ENCODE measurements at regions not wholly inside any gene's neighbourhood (a gene's known extent, or its start where the extent isn't known, plus 50 kb on each side); places are given as distances from the start of the nearest gene placed in this dataset.
A peak's percentile ranks its signal among the peaks of the same experiment; 100 is the strongest.

DNA sequence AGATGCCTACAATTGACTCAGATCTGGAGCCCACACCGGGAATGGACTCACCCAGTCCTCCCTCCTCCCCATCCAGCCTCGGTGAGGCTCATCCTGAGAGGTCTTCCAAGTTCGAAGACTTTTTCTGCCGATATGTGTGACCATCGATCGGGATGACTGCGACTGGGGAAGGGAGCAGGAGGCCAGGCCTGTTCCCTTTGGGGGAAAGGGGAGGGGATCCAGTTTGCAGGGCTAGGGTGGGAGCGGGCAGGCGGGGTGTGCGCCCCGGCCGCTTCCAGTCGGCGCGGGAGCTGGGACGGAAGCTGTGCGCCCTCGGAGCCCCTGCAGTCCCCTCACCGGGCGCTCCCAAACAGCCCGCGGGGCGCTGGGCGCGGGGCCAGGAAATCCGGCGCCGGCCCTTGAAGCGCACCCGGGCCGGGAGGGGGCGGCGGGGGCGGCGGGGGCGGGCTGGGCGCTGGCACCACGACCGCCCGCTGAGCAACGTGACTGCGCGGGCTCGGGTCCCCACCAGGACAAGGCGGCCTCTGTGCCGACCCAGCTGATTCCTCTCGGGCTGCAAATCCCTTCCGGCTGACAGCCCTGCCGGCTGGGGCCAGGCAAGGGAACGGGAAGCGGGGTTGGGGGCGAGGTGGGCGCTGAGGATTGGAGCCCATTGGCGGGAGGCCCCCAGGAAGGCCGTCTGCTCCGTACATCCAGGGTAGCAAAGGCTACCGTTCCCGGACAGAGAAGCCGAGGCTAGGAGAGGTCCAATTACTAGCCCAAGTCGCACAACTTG is 103.9 kb downstream of the EBNA1BP2 start:
- Mint-ChIP-seq H3K4me1 (ENCODE audit: low read depth, unreplicated experiment) (no peaks in the 10 kb centered on the region), H3K27ac (ENCODE audit: unreplicated experiment) (no peak overlapping the region), H3K4me3 (ENCODE audit: unreplicated experiment) (no peak overlapping the region), H3K27me3 (ENCODE audit: unreplicated experiment) (peaks cover 11% of the 10 kb centered on the region), H3K9me3 (ENCODE audit: unreplicated experiment) (peaks cover 3% of the 10 kb centered on the region), H3K36me3 (ENCODE audit: unreplicated experiment) (no peaks in the 10 kb centered on the region)
- TF ChIP-seq, protein P1, sequence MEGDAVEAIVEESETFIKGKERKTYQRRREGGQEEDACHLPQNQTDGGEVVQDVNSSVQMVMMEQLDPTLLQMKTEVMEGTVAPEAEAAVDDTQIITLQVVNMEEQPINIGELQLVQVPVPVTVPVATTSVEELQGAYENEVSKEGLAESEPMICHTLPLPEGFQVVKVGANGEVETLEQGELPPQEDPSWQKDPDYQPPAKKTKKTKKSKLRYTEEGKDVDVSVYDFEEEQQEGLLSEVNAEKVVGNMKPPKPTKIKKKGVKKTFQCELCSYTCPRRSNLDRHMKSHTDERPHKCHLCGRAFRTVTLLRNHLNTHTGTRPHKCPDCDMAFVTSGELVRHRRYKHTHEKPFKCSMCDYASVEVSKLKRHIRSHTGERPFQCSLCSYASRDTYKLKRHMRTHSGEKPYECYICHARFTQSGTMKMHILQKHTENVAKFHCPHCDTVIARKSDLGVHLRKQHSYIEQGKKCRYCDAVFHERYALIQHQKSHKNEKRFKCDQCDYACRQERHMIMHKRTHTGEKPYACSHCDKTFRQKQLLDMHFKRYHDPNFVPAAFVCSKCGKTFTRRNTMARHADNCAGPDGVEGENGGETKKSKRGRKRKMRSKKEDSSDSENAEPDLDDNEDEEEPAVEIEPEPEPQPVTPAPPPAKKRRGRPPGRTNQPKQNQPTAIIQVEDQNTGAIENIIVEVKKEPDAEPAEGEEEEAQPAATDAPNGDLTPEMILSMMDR (IDR thresholded peaks at IDR 0.05; ENCODE audit: partially characterized antibody, unreplicated experiment) = no peak
- peak; percentile 30 for DNase-seq

DNA sequence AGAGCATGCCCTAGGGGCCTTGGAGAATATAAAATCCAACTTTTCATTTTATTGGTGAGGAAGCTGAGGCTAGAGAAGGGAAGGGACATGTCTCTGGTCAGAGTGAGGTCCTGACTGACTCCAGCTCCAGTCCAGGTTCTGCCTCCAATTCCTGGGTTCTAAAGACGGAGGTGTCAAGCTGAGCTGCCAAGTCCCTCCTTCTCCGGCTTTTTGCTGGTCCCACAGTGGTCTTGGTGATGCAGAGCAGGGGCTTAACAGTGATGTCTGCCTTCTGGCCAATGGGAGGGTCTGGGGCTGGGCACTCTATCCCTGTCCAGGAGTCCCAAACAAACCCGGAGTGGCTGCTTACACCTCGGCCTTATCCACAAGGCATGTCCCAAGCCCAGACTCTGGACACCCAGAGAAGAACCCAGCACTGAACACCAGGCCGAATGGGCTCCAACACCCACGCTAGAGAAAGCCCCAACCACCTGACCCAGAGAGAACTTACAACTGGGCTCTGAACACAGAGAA is 104.8 kb downstream of the EBNA1BP2 start:
- no peak overlapping the region for H3K27ac Mint-ChIP-seq (ENCODE audit: unreplicated experiment)
- H3K36me3 Mint-ChIP-seq (ENCODE audit: unreplicated experiment) = no peaks in the 10 kb centered on the region
- H3K27me3 Mint-ChIP-seq (ENCODE audit: unreplicated experiment) = peaks cover 9% of the 10 kb centered on the region
- peaks cover 3% of the 10 kb centered on the region for H3K9me3 Mint-ChIP-seq (ENCODE audit: unreplicated experiment)
- TF ChIP-seq, protein P1 (IDR thresholded peaks at IDR 0.05; ENCODE audit: partially characterized antibody, unreplicated experiment) = no peak
- H3K4me3 Mint-ChIP-seq (ENCODE audit: unreplicated experiment) = peak overlapping the region; percentile 31
- DNase-seq = no peak
- H3K4me1 Mint-ChIP-seq (ENCODE audit: low read depth, unreplicated experiment) = no peaks in the 10 kb centered on the region

DNA sequence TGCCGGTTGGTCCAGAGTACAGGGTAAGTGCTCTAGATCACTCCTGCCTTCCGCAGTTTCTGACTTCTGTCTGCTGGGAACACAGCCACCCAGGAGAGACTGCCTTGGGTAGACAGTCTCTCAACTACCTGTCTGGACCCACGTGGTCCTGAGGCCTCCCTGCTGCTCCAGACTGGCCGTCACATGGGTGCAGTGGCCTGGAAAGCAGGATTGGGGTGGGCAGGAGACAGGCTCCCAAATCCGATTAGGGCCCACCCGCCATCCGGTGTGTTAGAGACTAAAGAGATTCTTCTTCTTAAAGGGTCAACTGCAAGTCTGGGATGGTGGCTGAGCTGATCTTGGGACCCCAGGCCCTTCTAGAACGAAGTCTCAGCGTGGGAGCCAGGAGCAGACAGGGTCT is 105.5 kb downstream of the EBNA1BP2 start:
- Mint-ChIP-seq H3K4me1 (ENCODE audit: low read depth, unreplicated experiment) (no peaks in the 10 kb centered on the region), H3K27me3 (ENCODE audit: unreplicated experiment) (peaks cover 9% of the 10 kb centered on the region), H3K36me3 (ENCODE audit: unreplicated experiment) (no peaks in the 10 kb centered on the region), H3K27ac (ENCODE audit: unreplicated experiment) (no peak overlapping the region), H3K4me3 (ENCODE audit: unreplicated experiment) (peak overlapping the region; percentile 20), H3K9me3 (ENCODE audit: unreplicated experiment) (peaks cover 3% of the 10 kb centered on the region)
- TF ChIP-seq, protein P1 (IDR thresholded peaks at IDR 0.05; ENCODE audit: partially characterized antibody, unreplicated experiment) = no peak
- no peak for DNase-seq

DNA sequence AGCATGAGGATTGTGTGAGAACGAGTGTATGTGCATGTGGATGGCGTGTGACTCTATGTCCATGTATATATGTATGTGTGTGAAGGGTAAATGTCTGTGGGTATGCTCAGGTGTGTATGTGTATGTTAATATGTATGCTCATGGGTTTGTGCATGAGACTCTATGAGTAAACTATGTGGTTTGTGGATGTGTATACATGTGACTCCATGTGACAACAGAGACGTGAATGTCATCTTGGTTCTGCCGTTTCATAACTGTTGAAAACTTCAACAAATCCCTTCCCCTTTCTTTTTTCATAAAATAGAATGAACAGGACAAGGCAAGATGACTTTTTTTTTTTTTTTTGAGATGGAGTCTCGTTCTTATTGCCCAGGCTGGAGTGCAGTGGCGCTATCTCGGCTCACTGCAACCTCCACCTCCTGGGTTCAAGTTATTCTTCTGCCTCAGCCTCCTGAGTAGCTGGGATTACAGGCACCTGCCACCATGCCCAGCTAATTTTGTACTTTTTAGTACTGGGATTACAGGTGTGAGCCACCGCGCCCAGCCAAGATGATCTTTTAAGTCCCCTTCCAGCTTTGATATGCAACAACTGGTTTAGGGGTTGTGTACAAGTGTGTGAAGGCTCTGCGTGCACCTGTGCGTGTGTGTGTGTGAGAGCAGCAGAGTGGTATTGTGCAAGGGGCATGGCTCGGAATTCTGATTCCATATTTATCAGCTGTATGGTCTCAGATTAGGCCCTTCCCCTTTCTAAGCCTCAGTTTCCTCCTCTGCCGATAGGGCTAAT is 106.3 kb downstream of the EBNA1BP2 start:
- H3K36me3 Mint-ChIP-seq (ENCODE audit: unreplicated experiment) = no peaks in the 10 kb centered on the region
- peaks cover 3% of the 10 kb centered on the region for H3K9me3 Mint-ChIP-seq (ENCODE audit: unreplicated experiment)
- no peaks in the 10 kb centered on the region for H3K4me1 Mint-ChIP-seq (ENCODE audit: low read depth, unreplicated experiment)
- H3K27me3 Mint-ChIP-seq (ENCODE audit: unreplicated experiment) = peaks cover 9% of the 10 kb centered on the region
- DNase-seq = no peak
- TF ChIP-seq, protein P1 (IDR thresholded peaks at IDR 0.05; ENCODE audit: partially characterized antibody, unreplicated experiment) = no peak
- no peak overlapping the region for H3K27ac Mint-ChIP-seq (ENCODE audit: unreplicated experiment)
- no peak overlapping the region for H3K4me3 Mint-ChIP-seq (ENCODE audit: unreplicated experiment)

Measured in glutamatergic neuron (in vitro differentiated cells).